ENCODE measurements at regions not wholly inside any gene's neighbourhood (a gene's known extent, or its start where the extent isn't known, plus 50 kb on each side); places are given as distances from the start of the nearest gene placed in this dataset.

GRCh38 chr5:166058660-166059059 lies 2232.8 kb upstream of the WWC1 start:
- H3K27ac ChIP-seq (ENCODE audit: low read depth in 1 of 2, low read length in 2 of 2): no peak overlapping the region
- H3K4me2 ChIP-seq (replicated peaks; ENCODE audit: extremely low read depth, low read length, poor library complexity, severe bottlenecking): no peak overlapping the region
- H3K9me3 ChIP-seq (replicated peaks in 1 of 2; ENCODE audit: control insufficient read depth in 1 of 2, insufficient read depth in 1 of 2, low read length in 2 of 2): peaks cover 0 to 11% of the 10 kb centered on the region in 2 donors
- H3K27ac Mint-ChIP-seq: no peak overlapping the region
- H3K36me3 Mint-ChIP-seq: no peaks in the 10 kb centered on the region
- H3K4me1 ChIP-seq (ENCODE audit: control insufficient read depth in 1 of 2, insufficient read depth in 2 of 2, low read length in 2 of 2): no peaks in the 10 kb centered on the region
- 98% methylated on average over 5 of the region's 5 CpGs for WGBS (ENCODE audit: insufficient coverage)
- H3K4me3 Mint-ChIP-seq: no peak overlapping the region
- no peaks in the 10 kb centered on the region for H3K36me3 ChIP-seq (replicated peaks in 1 of 2; ENCODE audit: control insufficient read depth in 1 of 2, insufficient read depth in 2 of 2, low read length in 2 of 2)
- H3K9me3 Mint-ChIP-seq: peaks cover 0 to 8% (median 5%) of the 10 kb centered on the region in 7 donors
- no peaks in the 10 kb centered on the region for H3K79me2 ChIP-seq (ENCODE audit: insufficient read depth, low read length)
- H3K9ac ChIP-seq (ENCODE audit: insufficient read depth, low read length, poor library complexity, severe bottlenecking): no peak overlapping the region
- no peak overlapping the region for H3K4me3 ChIP-seq (replicated peaks in 1 of 3; ENCODE audit: low read depth in 2 of 3, low read length in 3 of 3)
- no peaks in the 10 kb centered on the region for H3K27me3 Mint-ChIP-seq (ENCODE audit: low read depth in 3 of 3)
- H3K4me1 Mint-ChIP-seq: no peaks in the 10 kb centered on the region
- intact Hi-C loops (cut with micrococcal nuclease): no loop called here
- DNase-seq: no peak
- H4K20me1 ChIP-seq (ENCODE audit: insufficient read depth, low read length): no peaks in the 10 kb centered on the region
- H2AFZ ChIP-seq (ENCODE audit: insufficient read depth, low read depth, low read length, poor library complexity, severe bottlenecking): no peak overlapping the region
- TF ChIP-seq, protein P1, sequence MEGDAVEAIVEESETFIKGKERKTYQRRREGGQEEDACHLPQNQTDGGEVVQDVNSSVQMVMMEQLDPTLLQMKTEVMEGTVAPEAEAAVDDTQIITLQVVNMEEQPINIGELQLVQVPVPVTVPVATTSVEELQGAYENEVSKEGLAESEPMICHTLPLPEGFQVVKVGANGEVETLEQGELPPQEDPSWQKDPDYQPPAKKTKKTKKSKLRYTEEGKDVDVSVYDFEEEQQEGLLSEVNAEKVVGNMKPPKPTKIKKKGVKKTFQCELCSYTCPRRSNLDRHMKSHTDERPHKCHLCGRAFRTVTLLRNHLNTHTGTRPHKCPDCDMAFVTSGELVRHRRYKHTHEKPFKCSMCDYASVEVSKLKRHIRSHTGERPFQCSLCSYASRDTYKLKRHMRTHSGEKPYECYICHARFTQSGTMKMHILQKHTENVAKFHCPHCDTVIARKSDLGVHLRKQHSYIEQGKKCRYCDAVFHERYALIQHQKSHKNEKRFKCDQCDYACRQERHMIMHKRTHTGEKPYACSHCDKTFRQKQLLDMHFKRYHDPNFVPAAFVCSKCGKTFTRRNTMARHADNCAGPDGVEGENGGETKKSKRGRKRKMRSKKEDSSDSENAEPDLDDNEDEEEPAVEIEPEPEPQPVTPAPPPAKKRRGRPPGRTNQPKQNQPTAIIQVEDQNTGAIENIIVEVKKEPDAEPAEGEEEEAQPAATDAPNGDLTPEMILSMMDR (IDR thresholded peaks at IDR 0.05): no peak
- no peaks in the 10 kb centered on the region for H3K27me3 ChIP-seq (ENCODE audit: control insufficient read depth in 2 of 2, insufficient read depth in 2 of 2, low read length in 2 of 2)

DNA sequence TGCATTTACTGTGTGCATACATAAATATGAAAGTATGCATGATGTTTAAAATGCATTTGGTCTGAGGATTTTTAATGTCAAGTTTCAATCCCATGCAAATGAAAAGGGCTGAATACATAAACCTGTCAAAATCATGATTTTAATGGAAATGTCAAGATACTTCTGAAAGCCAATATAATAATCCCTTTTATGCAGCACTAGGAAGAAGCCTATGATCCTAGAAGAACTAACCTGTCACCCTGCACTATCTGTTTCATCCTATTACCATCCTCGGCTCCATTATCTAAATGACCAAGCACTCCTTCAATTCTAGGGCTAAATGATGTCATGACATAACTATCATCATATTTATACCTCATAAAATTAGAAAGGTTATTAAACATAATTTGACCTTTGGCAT lies 2229.4 kb upstream of the WWC1 start:
- Histone ChIP-seq H3K4me3 (replicated peaks in 1 of 3; ENCODE audit: low read depth in 2 of 3, low read length in 3 of 3) (no peak overlapping the region), H3K9me3 (replicated peaks in 1 of 2; ENCODE audit: control insufficient read depth in 1 of 2, insufficient read depth in 1 of 2, low read length in 2 of 2) (peaks cover 0 to 1% of the 10 kb centered on the region in 2 donors), H3K4me1 (ENCODE audit: control insufficient read depth in 1 of 2, insufficient read depth in 2 of 2, low read length in 2 of 2) (no peaks in the 10 kb centered on the region), H2AFZ (ENCODE audit: insufficient read depth, low read depth, low read length, poor library complexity, severe bottlenecking) (no peak overlapping the region), H3K27me3 (ENCODE audit: control insufficient read depth in 2 of 2, insufficient read depth in 2 of 2, low read length in 2 of 2) (no peaks in the 10 kb centered on the region), H3K27ac (ENCODE audit: low read depth in 1 of 2, low read length in 2 of 2) (no peak overlapping the region), H3K4me2 (replicated peaks; ENCODE audit: extremely low read depth, low read length, poor library complexity, severe bottlenecking) (no peak overlapping the region), H3K36me3 (replicated peaks in 1 of 2; ENCODE audit: control insufficient read depth in 1 of 2, insufficient read depth in 2 of 2, low read length in 2 of 2) (no peaks in the 10 kb centered on the region), H3K79me2 (ENCODE audit: insufficient read depth, low read length) (no peaks in the 10 kb centered on the region), H3K9ac (ENCODE audit: insufficient read depth, low read length, poor library complexity, severe bottlenecking) (no peak overlapping the region), H4K20me1 (ENCODE audit: insufficient read depth, low read length) (no peaks in the 10 kb centered on the region)
- Mint-ChIP-seq H3K4me3 (no peak overlapping the region), H3K4me1 (no peaks in the 10 kb centered on the region), H3K9me3 (peaks cover 0 to 5% (median 0%) of the 10 kb centered on the region in 7 donors), H3K36me3 (no peaks in the 10 kb centered on the region), H3K27me3 (ENCODE audit: low read depth in 3 of 3) (no peaks in the 10 kb centered on the region), H3K27ac (no peak overlapping the region)
- TF ChIP-seq, protein P1 (IDR thresholded peaks at IDR 0.05): no peak
- no CpG with 5 or more reads among the region's 1 CpG for WGBS (ENCODE audit: insufficient coverage)
- intact Hi-C loops (cut with micrococcal nuclease): no loop called here
- DNase-seq: no peak

All from CD14-positive monocyte (primary cell).